HUES6 (cell line): ENCODE measurements at regions not wholly inside any gene's neighbourhood (a gene's known extent, or its start where the extent isn't known, plus 50 kb on each side); places are given as distances from the start of the nearest gene placed in this dataset.
"Not testable (repeated sequence)": the region's sequence is repeated elsewhere in the genome, so short reads cannot be mapped to it uniquely, and the experiment has no call there.

Experiments used
- H3K27ac ChIP-seq: 2 replicates; pipeline ENCODE4 v1.7.0; 2013; ENCODE audit warnings: low read depth, mild to moderate bottlenecking, low read length, inconsistent platforms
- H3K27me3 ChIP-seq: 2 replicates; pipeline ENCODE4 v1.6.1; 2013; ENCODE audit warnings: low read length; ENCODE audit not compliant: control insufficient read depth, insufficient read depth
- H3K36me3 ChIP-seq: 2 replicates; pipeline ENCODE4 v1.6.1; 2013; ENCODE audit warnings: low read length; ENCODE audit not compliant: control insufficient read depth, insufficient read depth
- H3K4me1 ChIP-seq: 2 replicates; pipeline ENCODE4 v1.6.1; 2013; ENCODE audit warnings: low read length; ENCODE audit not compliant: control insufficient read depth, insufficient read depth
- H3K4me3 ChIP-seq: 2 replicates; pipeline ENCODE4 v1.5.1; 2013; ENCODE audit warnings: low read depth, low read length
- H3K9ac ChIP-seq: one replicate; pipeline ENCODE4 v1.6.1; 2013; ENCODE audit warnings: mild to moderate bottlenecking, low read length
- H3K9me3 ChIP-seq: 2 replicates; pipeline ENCODE4 v1.6.1; 2013; ENCODE audit warnings: low read depth, low read length; ENCODE audit not compliant: control insufficient read depth, insufficient read depth

DNA sequence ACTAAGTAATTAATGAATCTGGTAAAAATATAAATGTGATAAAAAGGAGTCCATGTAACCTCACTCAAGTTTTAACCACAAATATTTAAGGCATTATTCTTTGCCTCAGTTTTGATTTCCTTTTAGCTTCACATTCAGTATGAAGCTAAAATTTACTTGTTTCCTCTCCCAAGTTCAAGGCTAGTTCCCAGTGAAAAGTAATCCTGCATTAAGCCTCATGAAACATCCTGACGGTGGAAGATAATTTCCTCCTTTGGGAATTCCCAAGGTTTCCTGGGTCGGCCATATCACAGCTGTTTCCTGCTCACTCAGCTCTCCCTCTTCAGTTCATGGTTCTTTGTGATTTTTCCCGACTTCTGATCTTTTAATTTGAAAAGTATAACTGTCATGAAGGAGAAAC is 1256.8 kb upstream of the FLRT2 start:
- Histone ChIP-seq H3K36me3 (no peaks in the 10 kb centered on the region), H3K9ac (no peak overlapping the region), H3K9me3 (no peaks in the 10 kb centered on the region), H3K4me3 (no peak overlapping the region), H3K27ac (no peak overlapping the region), H3K4me1 (no peaks in the 10 kb centered on the region), H3K27me3 (no peaks in the 10 kb centered on the region)

DNA sequence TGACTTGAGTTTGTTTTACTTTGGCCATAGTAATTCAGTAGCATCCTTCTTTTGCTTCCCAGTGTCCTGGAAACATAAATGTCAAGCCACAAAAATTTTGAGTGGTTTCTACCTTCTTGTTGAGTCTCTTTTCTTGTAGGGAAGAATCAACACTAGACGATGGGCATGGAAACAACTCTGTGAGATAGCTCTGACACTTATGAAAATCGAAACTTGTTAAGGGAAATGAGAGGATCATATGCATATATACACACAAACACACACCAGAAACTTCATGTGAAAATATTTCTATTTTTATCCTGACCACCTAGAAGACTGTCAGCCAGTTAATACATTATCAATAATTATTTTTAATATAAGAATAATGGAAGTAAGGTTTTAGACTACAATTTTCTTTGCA is 1247.3 kb upstream of the FLRT2 start:
- no peaks in the 10 kb centered on the region for H3K36me3 ChIP-seq
- H3K9me3 ChIP-seq: no peaks in the 10 kb centered on the region

DNA sequence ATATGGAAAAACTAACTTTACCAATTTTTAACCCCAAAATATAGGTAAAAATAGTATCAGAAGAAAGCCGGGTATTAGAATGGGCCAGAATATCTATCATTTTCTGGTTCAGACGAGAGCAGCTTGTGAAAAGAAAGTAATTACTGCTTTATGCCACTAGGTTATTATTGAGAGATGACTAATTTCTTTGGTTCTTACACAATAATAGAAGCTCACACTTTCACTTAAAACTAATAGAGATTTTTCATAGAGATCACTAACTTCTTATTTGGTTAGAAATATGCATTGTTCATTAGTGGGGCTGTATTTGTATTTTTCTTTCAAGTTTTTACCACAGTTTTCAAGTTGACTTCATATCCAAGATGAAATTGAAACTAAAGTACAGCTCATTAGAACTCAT is 1241.2 kb upstream of the FLRT2 start:
- H3K36me3 ChIP-seq: no peaks in the 10 kb centered on the region
- no peaks in the 10 kb centered on the region for H3K27me3 ChIP-seq
- H3K27ac ChIP-seq: no peak overlapping the region
- H3K4me3 ChIP-seq: no peak overlapping the region
- no peaks in the 10 kb centered on the region for H3K4me1 ChIP-seq
- H3K9ac ChIP-seq: no peak overlapping the region
- H3K9me3 ChIP-seq: no peaks in the 10 kb centered on the region

More for the DNA sequence above, 1247.3 kb upstream of the FLRT2 start:
- H3K4me3 ChIP-seq: no peak overlapping the region
- no peaks in the 10 kb centered on the region for H3K27me3 ChIP-seq
- no peak overlapping the region for H3K27ac ChIP-seq
- H3K4me1 ChIP-seq: no peaks in the 10 kb centered on the region
- no peak overlapping the region for H3K9ac ChIP-seq

DNA sequence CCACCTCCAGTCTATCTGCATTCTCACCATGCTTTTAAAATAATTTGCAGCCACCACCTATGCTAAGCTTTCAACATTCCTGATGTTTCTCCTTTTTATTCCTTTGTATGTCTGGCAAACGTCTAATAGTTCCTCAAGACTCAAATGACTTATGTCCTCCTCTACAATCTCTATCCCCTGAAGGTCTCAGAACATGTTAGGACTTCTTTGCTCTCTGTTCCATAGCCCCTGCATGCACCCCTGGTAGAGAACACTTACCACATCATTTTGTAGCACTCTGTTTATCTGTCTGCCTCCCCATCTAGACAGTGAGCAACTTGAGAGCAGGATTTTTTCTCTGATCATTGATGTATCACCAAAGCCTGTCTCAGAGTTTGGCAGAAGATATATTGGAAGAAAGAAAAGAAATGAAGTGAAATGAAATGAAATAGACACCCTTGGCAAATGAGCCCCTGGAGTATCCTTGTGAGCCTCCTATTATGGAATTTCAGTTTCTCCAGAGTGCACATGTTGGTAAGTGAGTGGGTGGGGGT is 1231.2 kb upstream of the FLRT2 start:
- H3K4me3 ChIP-seq: no peak overlapping the region
- H3K27ac ChIP-seq: no peak overlapping the region
- no peak overlapping the region for H3K9ac ChIP-seq
- H3K4me1 ChIP-seq: peaks cover 4% of the 10 kb centered on the region; the same call in 1 of the 2 replicates
- H3K9me3 ChIP-seq: no peaks in the 10 kb centered on the region; the same call in 1 of the 2 replicates
- no peaks in the 10 kb centered on the region for H3K36me3 ChIP-seq
- H3K27me3 ChIP-seq: no peaks in the 10 kb centered on the region

DNA sequence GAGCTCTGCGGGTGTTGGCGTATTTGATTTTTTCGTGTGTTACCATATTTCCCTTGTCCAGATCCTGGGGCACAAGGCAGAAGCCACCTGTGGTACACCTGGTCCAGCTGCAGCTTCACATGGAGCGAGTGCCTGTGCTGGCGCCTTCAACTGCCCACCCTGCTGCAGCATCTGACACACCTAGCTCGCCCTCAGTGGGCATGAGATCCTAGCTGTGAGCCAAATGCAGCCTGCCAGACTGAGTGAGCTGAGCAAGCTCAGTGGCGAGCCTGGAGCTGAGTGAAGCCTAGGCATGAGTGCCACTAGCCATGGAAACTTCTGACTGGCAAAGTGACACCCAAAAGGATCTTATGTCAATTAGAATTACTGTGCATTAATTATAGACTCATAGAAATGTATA is 1226.8 kb upstream of the FLRT2 start:
- H3K4me3 ChIP-seq: no peak overlapping the region
- H3K9ac ChIP-seq: no peak overlapping the region
- no peaks in the 10 kb centered on the region for H3K27me3 ChIP-seq
- no peak overlapping the region for H3K27ac ChIP-seq
- no peaks in the 10 kb centered on the region for H3K36me3 ChIP-seq
- peaks cover 4% of the 10 kb centered on the region; the same call in 1 of the 2 replicates for H3K4me1 ChIP-seq
- peaks cover 24% of the 10 kb centered on the region for H3K9me3 ChIP-seq

DNA sequence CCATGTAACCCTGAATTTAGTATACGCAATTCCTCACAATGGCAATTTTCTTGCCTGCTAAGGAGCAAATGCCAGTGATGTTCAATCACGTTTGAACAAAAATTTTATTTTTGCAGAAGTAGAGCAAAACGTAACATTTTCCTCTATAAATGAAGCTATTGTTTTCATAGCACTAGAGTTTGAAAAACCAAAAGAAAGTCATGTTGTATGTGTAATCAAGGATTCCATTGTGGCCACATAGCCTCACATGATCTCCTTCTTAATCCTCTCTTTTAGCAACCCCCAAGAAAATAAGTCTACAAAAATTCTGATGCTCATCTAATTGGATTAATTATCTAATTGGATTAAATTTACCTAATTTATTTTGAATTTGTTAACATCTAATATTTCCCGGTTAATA is 1217.4 kb upstream of the FLRT2 start:
- no peaks in the 10 kb centered on the region; the same call in 1 of the 2 replicates for H3K9me3 ChIP-seq
- H3K9ac ChIP-seq: no peak overlapping the region
- no peak overlapping the region for H3K4me3 ChIP-seq
- no peaks in the 10 kb centered on the region for H3K4me1 ChIP-seq
- H3K36me3 ChIP-seq: no peaks in the 10 kb centered on the region
- H3K27ac ChIP-seq: no peak overlapping the region
- no peaks in the 10 kb centered on the region for H3K27me3 ChIP-seq

DNA sequence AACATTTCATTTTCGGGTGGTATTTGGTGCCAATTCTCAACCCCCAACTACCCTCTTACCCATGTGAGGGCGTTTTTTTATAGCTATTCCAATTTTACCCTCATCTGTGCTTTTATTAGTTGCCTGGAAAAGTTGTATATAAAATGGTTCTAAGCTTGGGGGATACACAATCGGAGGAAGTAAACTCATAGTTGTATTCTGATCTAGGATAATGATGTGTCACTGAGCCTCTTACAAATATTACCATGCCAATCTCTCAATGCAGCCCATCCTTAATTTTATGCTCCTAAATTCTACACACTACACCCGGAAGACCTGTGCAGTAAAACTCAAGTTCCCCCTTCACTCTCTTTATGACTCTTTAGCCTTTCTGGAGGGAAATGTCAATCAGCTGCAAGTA is 1206.5 kb upstream of the FLRT2 start:
- no peaks in the 10 kb centered on the region for H3K27me3 ChIP-seq
- no peaks in the 10 kb centered on the region for H3K9me3 ChIP-seq
- H3K4me1 ChIP-seq: no peaks in the 10 kb centered on the region
- H3K36me3 ChIP-seq: no peaks in the 10 kb centered on the region
- H3K4me3 ChIP-seq: no peak overlapping the region
- no peak overlapping the region for H3K27ac ChIP-seq
- H3K9ac ChIP-seq: no peak overlapping the region

DNA sequence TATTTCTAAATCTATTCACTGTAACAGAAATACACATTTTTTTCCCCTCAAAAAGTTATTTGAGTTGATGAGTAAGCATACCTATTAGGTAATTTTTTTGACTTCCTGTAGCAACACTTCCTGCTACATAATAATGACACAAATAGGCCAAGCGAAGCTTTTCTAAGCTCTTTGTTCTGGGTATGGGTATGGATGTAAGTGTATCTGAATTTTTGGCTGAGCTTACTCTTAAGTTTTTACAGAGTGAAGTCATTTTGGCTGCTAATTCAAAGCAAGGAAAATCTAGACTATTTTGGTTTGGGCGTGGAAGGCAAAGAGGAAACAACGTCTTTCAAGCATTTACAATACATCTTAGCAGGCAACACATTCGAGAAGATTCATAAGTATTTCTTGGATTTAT is 1206.0 kb upstream of the FLRT2 start:
- H3K4me3 ChIP-seq: no peak overlapping the region
- H3K4me1 ChIP-seq: no peaks in the 10 kb centered on the region
- no peak overlapping the region for H3K27ac ChIP-seq
- no peaks in the 10 kb centered on the region for H3K9me3 ChIP-seq
- no peaks in the 10 kb centered on the region for H3K36me3 ChIP-seq
- no peak overlapping the region for H3K9ac ChIP-seq
- no peaks in the 10 kb centered on the region for H3K27me3 ChIP-seq

DNA sequence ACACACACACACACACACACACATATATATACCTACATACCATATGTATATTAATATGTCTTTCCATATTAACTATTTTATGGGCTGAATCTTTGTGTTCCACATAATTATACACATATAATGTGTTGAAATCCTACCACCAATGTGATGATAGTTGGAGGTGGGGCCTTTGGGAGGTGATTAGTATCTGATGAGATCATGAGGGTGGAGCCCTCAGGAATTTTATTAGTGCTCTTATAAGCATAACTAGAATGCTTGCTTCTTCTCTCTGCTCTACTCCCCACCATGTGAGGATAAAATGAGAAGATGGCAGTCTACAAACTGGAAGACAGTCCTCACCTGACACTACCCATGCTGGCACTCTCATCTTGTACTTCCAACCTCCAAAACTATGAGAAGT is 1193.5 kb upstream of the FLRT2 start:
- no peak overlapping the region for H3K9ac ChIP-seq
- H3K4me1 ChIP-seq: no peaks in the 10 kb centered on the region; the same call in 1 of the 2 replicates
- H3K27me3 ChIP-seq: no peaks in the 10 kb centered on the region
- H3K27ac ChIP-seq: no peak overlapping the region
- H3K9me3 ChIP-seq: no peaks in the 10 kb centered on the region
- H3K36me3 ChIP-seq: no peaks in the 10 kb centered on the region
- no peak overlapping the region for H3K4me3 ChIP-seq

DNA sequence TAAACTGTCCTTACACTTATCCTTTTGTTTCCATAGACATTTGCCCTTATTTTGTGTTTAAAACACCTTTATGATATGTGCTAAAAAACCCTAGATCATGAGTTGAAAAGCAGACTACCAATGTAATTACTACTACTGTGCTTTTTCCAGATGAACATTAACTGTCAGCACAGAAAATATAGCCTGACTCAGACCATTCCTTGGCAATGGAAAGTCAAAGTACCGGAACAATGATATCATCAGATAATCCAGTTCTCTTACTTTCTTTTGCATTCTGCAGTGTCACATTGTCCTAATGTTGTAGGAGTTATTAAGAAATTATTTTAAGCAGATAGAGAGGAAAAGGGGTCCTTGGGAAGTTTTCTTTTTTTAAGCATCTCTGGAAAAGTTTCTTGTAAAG is 1189.0 kb upstream of the FLRT2 start:
- H3K9me3 ChIP-seq: no peaks in the 10 kb centered on the region
- H3K27ac ChIP-seq: no peak overlapping the region
- H3K36me3 ChIP-seq: no peaks in the 10 kb centered on the region
- H3K4me3 ChIP-seq: no peak overlapping the region
- no peaks in the 10 kb centered on the region; the same call in 1 of the 2 replicates for H3K4me1 ChIP-seq
- H3K27me3 ChIP-seq: no peaks in the 10 kb centered on the region
- H3K9ac ChIP-seq: no peak overlapping the region

DNA sequence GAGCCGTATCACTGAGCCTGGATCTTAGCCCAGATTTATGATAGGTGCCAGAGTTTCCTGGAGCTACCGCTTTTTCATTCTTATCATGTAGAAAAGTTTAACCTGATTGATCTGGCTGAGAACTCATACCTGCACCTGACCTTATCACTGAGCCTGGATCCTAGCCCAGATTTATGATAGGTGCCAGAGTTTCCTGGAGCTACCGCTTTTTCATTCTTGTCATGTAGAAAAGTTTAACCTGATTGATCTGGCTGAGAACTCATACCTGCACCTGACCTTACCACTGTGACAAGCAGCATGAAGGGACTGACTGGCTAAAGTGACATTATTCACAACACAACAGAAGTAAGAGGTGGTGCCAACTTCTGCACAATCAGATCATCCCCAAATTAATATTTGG is 1188.1 kb upstream of the FLRT2 start:
- not testable (repeated sequence) for H3K9me3 ChIP-seq, H3K9ac ChIP-seq, H3K27me3 ChIP-seq

DNA sequence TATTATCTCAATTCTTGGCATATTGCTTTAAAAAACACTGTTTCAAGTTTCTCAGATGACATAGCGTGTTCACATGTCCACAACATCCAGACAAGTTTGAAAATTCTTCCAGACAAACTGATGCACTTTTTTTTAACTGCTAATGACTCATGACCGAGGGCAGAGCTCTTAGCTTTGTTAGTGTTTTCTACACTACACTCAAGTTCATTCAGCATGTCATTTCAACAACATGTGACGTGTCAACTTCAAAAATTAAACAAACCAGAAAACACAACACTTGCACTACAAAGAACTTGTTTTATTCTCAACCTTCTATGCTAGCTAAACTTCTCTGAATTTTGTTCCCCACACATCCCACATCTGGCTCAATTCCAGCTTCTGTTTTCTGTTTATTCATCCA is 1186.3 kb upstream of the FLRT2 start:
- H3K9ac ChIP-seq: no peak overlapping the region
- no peaks in the 10 kb centered on the region; the same call in 1 of the 2 replicates for H3K4me1 ChIP-seq
- no peaks in the 10 kb centered on the region for H3K36me3 ChIP-seq
- no peak overlapping the region for H3K27ac ChIP-seq
- H3K4me3 ChIP-seq: no peak overlapping the region
- H3K9me3 ChIP-seq: no peaks in the 10 kb centered on the region; the same call in 1 of the 2 replicates
- H3K27me3 ChIP-seq: no peaks in the 10 kb centered on the region

More for the DNA sequence above, 1188.1 kb upstream of the FLRT2 start:
- not testable (repeated sequence) for H3K4me1 ChIP-seq, H3K4me3 ChIP-seq, H3K27ac ChIP-seq, H3K36me3 ChIP-seq
